A549 (cell line): ENCODE measurements at regions not wholly inside any gene's neighbourhood (a gene's known extent, or its start where the extent isn't known, plus 50 kb on each side); places are given as distances from the start of the nearest gene placed in this dataset.
"Not testable (repeated sequence)": the region's sequence is repeated elsewhere in the genome, so short reads cannot be mapped to it uniquely, and the experiment has no call there.

ENCODE experiments used
- ATAC-seq, 2 experiments: fragments of 200-7000 bp in 1 of 2; fragments of >200 bp in 1 of 2; cut with Nextera tagmentation in 1 of 2; cut with Tn5 transposase in 1 of 2; 3 replicates each; pipeline versions ENCODE4 v1.8.0 to v1.9.1; 2018 to 2020; ENCODE audit warnings: mild to moderate bottlenecking in 1 of 2, moderate library complexity in 1 of 2
- CTCF ChIA-PET: fragments of 300-600 bp; sonication (Branson Sonifier 250); formaldehyde crosslinking; extraction: SDS; loops from one replicate; lab custom pipeline; 2021; ENCODE audit warnings: antibody characterized with exemption, inconsistent platforms; lab: Yijun Ruan, JAX
- POLR2A ChIA-PET: fragments of 350-600 bp; formaldehyde crosslinking; extraction: SDS; loops from one replicate; lab custom pipeline; 2021; ENCODE audit warnings: antibody characterized with exemption, inconsistent platforms; lab: Yijun Ruan, JAX
- DNase-seq, 2 experiments: peaks; one replicate each; pipeline versions ENCODE4 v3.0.0 to v3.0.0-alpha.2; 2011 to 2016; ENCODE audit warnings: low read depth in 1 of 2, low spot score in 1 of 2
- FAIRE-seq: peaks from 2 replicates; lab custom pipeline; 2011; peaks lifted over from hg19 to GRCh38; lab: Jason Lieb, UNC
- H3K27ac ChIP-seq, 2 experiments: fragments of >200 bp; sonication (Bioruptor Twin); formaldehyde crosslinking; 3 replicates each; pipeline ENCODE4 v1.5.1; 2016 to 2017
- H3K4me1 ChIP-seq: fragments of >200 bp; sonication (Bioruptor Twin); formaldehyde crosslinking; 3 replicates; pipeline ENCODE4 v1.6.1; 2016
- H3K4me2 ChIP-seq: fragments of >200 bp; sonication (Bioruptor Twin); formaldehyde crosslinking; 3 replicates; pipeline ENCODE4 v1.6.1; 2016
- H3K4me3 ChIP-seq: fragments of >200 bp; sonication (Bioruptor Twin); formaldehyde crosslinking; 3 replicates; pipeline ENCODE4 v1.5.1; 2016
- H3K9me3 ChIP-seq: fragments of >200 bp; sonication (Bioruptor Twin); formaldehyde crosslinking; 3 replicates; pipeline ENCODE4 v1.6.1; 2016
- CBX2 ChIP-seq: fragments of 200-600 bp; sonication (generic); IDR thresholded peaks from 2 replicates; pipeline ENCODE4 v1.6.1; 2016; ENCODE audit warnings: low read depth, mild to moderate bottlenecking, borderline replicate concordance
- CEBPB ChIP-seq, 2 experiments: fragments of >200 bp in 1 of 2; sonication (Bioruptor Twin) in 1 of 2; formaldehyde crosslinking in 1 of 2; IDR thresholded peaks; 2 replicates each; pipeline ENCODE4 v1.6.1; 2012 to 2016
- CHD2 ChIP-seq: fragments of 150-350 bp; IDR thresholded peaks from 2 replicates; pipeline ENCODE4 v1.6.1; 2014; ENCODE audit warnings: low read length; ENCODE audit not compliant: partially characterized antibody
- CHD4 ChIP-seq: fragments of 200-600 bp; sonication (generic); IDR thresholded peaks from 2 replicates; pipeline ENCODE4 v1.6.1; 2016; ENCODE audit warnings: antibody characterized with exemption, mild to moderate bottlenecking, borderline replicate concordance
- EHF ChIP-seq: fragments of 250-450 bp; sonication (Bioruptor Pico); IDR thresholded peaks from 2 replicates; pipeline ENCODE4 v1.5.0; 2020; ENCODE audit warnings: mild to moderate bottlenecking
- EHMT2 ChIP-seq: fragments of 200-600 bp; sonication (generic); IDR thresholded peaks from 2 replicates; pipeline ENCODE4 v1.6.1; 2016; ENCODE audit warnings: antibody characterized with exemption, low read depth, mild to moderate bottlenecking, moderate library complexity
- EP300 ChIP-seq, 2 experiments: fragments of >200 bp; sonication (Bioruptor Twin); formaldehyde crosslinking; IDR thresholded peaks; 2 replicates in 1 of 2; 3 replicates in 1 of 2; pipeline ENCODE4 v1.6.1; 2016 to 2017
- ESRRA ChIP-seq: fragments of 150-350 bp; IDR thresholded peaks from 2 replicates; pipeline ENCODE4 v1.6.1; 2014; ENCODE audit warnings: mild to moderate bottlenecking, low read length, borderline replicate concordance
- FOXS1 ChIP-seq: fragments of 250-450 bp; sonication (Bioruptor Pico); IDR thresholded peaks from 2 replicates; pipeline ENCODE4 v1.5.0; 2020; ENCODE audit warnings: mild to moderate bottlenecking, moderate library complexity
- HOXB13 ChIP-seq: fragments of 250-450 bp; sonication (Bioruptor Pico); IDR thresholded peaks from 2 replicates; pipeline ENCODE4 v1.5.0; 2020; ENCODE audit warnings: low read depth, mild to moderate bottlenecking, moderate library complexity
- KDM5A ChIP-seq: fragments of 200-600 bp; sonication (generic); IDR thresholded peaks from 2 replicates; pipeline ENCODE4 v1.6.1; 2016; ENCODE audit warnings: antibody characterized with exemption, mild to moderate bottlenecking
- MAFK ChIP-seq: fragments of 450-650 bp; IDR thresholded peaks from 2 replicates; pipeline ENCODE4 v1.6.1; 2014; ENCODE audit not compliant: partially characterized antibody
- MAZ ChIP-seq: fragments of 150-350 bp; IDR thresholded peaks from 2 replicates; pipeline ENCODE4 v1.6.1; 2014; ENCODE audit warnings: antibody characterized with exemption, low read depth, low read length, borderline replicate concordance
- NR3C1 ChIP-seq: fragments of >200 bp; sonication (Bioruptor Twin); formaldehyde crosslinking; IDR thresholded peaks from 3 replicates; pipeline ENCODE4 v1.6.1; 2017
- PBX3 ChIP-seq: IDR thresholded peaks from 2 replicates; pipeline ENCODE4 v1.6.1; 2012
- PHF8 ChIP-seq: fragments of 200-600 bp; sonication (generic); IDR thresholded peaks from 2 replicates; pipeline ENCODE4 v1.6.1; 2016; ENCODE audit warnings: low read depth, mild to moderate bottlenecking, antibody characterized with exemption, moderate library complexity, borderline replicate concordance
- POLR2A ChIP-seq: IDR thresholded peaks from 2 replicates; pipeline ENCODE4 v1.6.1; 2012; ENCODE audit warnings: mild to moderate bottlenecking, low read length
- RAD21 ChIP-seq, 2 experiments: fragments of >200 bp in 1 of 2; sonication (Bioruptor Twin) in 1 of 2; formaldehyde crosslinking in 1 of 2; IDR thresholded peaks in 1 of 2; conservative IDR thresholded peaks in 1 of 2; 2 replicates in 1 of 2; 3 replicates in 1 of 2; pipeline ENCODE4 v1.6.1; 2012 to 2018; ENCODE audit warnings: inconsistent platforms in 1 of 2
- RARB ChIP-seq: fragments of 250-450 bp; sonication (Bioruptor Pico); IDR thresholded peaks from 2 replicates; pipeline ENCODE4 v1.8.0; 2021; ENCODE audit warnings: mild to moderate bottlenecking, moderate library complexity
- RCOR1 ChIP-seq: fragments of 150-350 bp; IDR thresholded peaks from 2 replicates; pipeline ENCODE4 v1.6.1; 2014; ENCODE audit warnings: antibody characterized with exemption, low read length, low read depth
- SMC3 ChIP-seq: fragments of >200 bp; sonication (Bioruptor Twin); formaldehyde crosslinking; IDR thresholded peaks from 3 replicates; pipeline ENCODE4 v1.6.1; 2018; ENCODE audit warnings: inconsistent platforms
- SREBF2 ChIP-seq: fragments of 450-650 bp; IDR thresholded peaks from 2 replicates; pipeline ENCODE4 v1.6.1; 2014; ENCODE audit warnings: mild to moderate bottlenecking, moderate library complexity
- TFCP2L1 ChIP-seq: fragments of 250-450 bp; sonication (Bioruptor Pico); IDR thresholded peaks from 2 replicates; pipeline ENCODE4 v1.5.0; 2021; ENCODE audit warnings: mild to moderate bottlenecking
- ZC3H11A ChIP-seq: fragments of 450-650 bp; IDR thresholded peaks from 2 replicates; pipeline ENCODE4 v1.6.1; 2014; ENCODE audit warnings: antibody characterized with exemption, mild to moderate bottlenecking
- ZNF302 ChIP-seq: fragments of 250-450 bp; sonication (Bioruptor Pico); IDR thresholded peaks from 2 replicates; pipeline ENCODE4 v1.9.0; 2021; ENCODE audit warnings: inconsistent platforms, mild to moderate bottlenecking, moderate library complexity
- WGBS: methylation state at CpG from one replicate; pipeline ENCODE4 v1.1.6; 2017; ENCODE audit errors: missing lambda C conversion rate; 5-methylcytosine and 5-hydroxymethylcytosine counted together
- TF ChIP-seq, protein P1 (sequence below): fragments of >200 bp; sonication (Bioruptor Twin); formaldehyde crosslinking; IDR thresholded peaks from 2 replicates; pipeline ENCODE4 v1.6.1; 2016
- TF ChIP-seq, protein P2 (sequence below): fragments of 150-350 bp; IDR thresholded peaks from 2 replicates; pipeline ENCODE4 v1.6.1; 2014; ENCODE audit warnings: low read depth, mild to moderate bottlenecking, low read length

DNA sequence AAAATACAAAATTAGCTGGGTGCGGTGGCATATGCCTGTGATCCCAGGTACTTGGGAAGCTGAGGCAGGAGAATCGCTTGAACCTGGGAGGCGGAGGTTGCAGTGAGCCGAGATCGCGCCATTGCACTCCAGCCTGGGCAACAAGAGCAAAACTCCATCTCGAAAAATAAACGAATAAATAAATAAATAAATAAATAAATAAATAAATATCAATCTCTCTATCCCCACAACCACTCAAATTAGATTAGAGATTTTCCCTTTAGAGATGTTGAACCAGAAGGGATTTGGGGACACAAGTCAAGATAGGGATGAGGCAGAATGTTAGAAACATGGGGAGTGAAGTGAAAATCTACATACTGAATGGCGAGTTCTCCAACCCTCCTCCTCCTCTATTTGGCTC, 82.5 kb upstream of the TBCA start:
- peak; percentile 71 for TF ChIP-seq ZC3H11A
- TF ChIP-seq, all 56 proteins: peak for 1; not testable (repeated sequence) for 55
- WGBS = 82% methylated on average over 9 of the region's 9 CpGs
- H3K9me3 ChIP-seq, H3K4me2 ChIP-seq, FAIRE-seq, H3K27ac ChIP-seq, H3K4me1 ChIP-seq, DNase-seq, H3K4me3 ChIP-seq, ATAC-seq, POLR2A ChIA-PET: not testable (repeated sequence)
- CTCF ChIA-PET = interaction anchor here (1.4 kb wide), 1 partner anchor 9 kb away, joined by 3 read pairs; no protein-coding TSS in a partner anchor

- Histone ChIP-seq H3K4me3 (no peak overlapping the region), H3K27ac (no peak overlapping the region), H3K4me2 (no peak overlapping the region), H3K9me3 (no peaks in the 10 kb centered on the region), H3K4me1 (no peaks in the 10 kb centered on the region)
- 55% methylated on average over 3 of the region's 3 CpGs for WGBS
- TF ChIP-seq MAZ (no peak), EHMT2 (no peak), EP300 (IDR thresholded peaks at IDR 0.05) (no peak), CEBPB (IDR thresholded peaks at IDR 0.05) (no peak), MAFK (no peak), EHF (CRISPR knock-in tag) (no peak), PHF8 (no peak), ESRRA (no peak), PBX3 (no peak), CBX2 (no peak), SREBF2 (no peak), ZNF302 (no peak), CHD4 (no peak), HOXB13 (CRISPR knock-in tag) (no peak), RAD21 (conservative IDR thresholded peaks at IDR 0.05 in 1 of 2, IDR thresholded peaks at IDR 0.05 in 1 of 2) (no peak)
- TF ChIP-seq, protein P1, sequence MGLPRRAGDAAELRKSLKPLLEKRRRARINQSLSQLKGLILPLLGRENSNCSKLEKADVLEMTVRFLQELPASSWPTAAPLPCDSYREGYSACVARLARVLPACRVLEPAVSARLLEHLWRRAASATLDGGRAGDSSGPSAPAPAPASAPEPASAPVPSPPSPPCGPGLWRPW = no peak
- no peak for ATAC-seq
- no peak for DNase-seq
- POLR2A ChIA-PET = no interaction called here
- CTCF ChIA-PET = no interaction called here
- FAIRE-seq = no peak
These were observed 79.2 kb upstream of the TBCA start for GRCh38 chr5:77855369-77855768.

DNA sequence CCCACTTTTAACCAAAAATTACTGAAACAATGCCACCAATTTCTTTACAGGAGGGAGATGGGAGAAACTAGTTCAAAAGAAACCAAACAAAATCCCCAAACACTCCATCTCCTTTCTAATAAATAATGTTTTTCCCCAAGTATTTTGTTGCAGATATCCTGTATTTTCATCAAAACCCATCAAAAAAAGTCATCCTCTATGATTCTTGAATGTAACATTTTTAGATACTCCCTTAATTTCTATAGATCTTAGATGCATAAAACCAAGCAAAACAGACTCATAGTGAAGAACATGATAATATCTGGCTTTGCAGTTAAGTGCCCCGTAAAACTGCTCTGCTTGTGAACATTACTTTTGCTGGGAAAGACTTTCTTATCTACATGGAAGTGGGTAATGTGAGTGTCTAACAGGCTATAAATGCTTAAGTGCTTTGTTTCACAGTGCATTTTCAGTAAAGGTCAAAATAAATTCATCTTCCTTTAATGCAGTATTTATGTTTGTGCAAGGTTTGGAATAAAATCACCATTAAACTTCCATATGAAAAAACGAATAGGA, 77.3 kb upstream of the TBCA start:
- CTCF ChIA-PET = interaction anchor here (0.8 to 0.9 kb wide), 2 partner anchors 9 to 15 kb away, joined by 3 read pairs; no protein-coding TSS in a partner anchor
- no peak for FAIRE-seq
- TF ChIP-seq CHD2 = no peak
- TF ChIP-seq NR3C1 = no peak
- TF ChIP-seq POLR2A = no peak
- no peak for TF ChIP-seq SREBF2
- TF ChIP-seq TFCP2L1 (CRISPR knock-in tag) = no peak
- no peak for TF ChIP-seq RCOR1
- no peak for TF ChIP-seq KDM5A
- no peak for TF ChIP-seq RARB (CRISPR knock-in tag)
- no peak for TF ChIP-seq FOXS1
- TF ChIP-seq, protein P2, sequence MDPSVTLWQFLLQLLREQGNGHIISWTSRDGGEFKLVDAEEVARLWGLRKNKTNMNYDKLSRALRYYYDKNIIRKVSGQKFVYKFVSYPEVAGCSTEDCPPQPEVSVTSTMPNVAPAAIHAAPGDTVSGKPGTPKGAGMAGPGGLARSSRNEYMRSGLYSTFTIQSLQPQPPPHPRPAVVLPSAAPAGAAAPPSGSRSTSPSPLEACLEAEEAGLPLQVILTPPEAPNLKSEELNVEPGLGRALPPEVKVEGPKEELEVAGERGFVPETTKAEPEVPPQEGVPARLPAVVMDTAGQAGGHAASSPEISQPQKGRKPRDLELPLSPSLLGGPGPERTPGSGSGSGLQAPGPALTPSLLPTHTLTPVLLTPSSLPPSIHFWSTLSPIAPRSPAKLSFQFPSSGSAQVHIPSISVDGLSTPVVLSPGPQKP = no peak
- TF ChIP-seq PBX3 = no peak
- no peak for TF ChIP-seq SMC3
- no peak for ATAC-seq
- 46% methylated on average over 2 of the region's 2 CpGs for WGBS
- POLR2A ChIA-PET = no interaction called here
- Histone ChIP-seq H3K4me3 (no peak overlapping the region), H3K4me2 (peak overlapping the region; percentile 72; the same call in 1 of the 3 replicates), H3K4me1 (no peaks in the 10 kb centered on the region), H3K9me3 (no peaks in the 10 kb centered on the region), H3K27ac (no peak overlapping the region)
- DNase-seq = no peak
